ENCODE measurements at regions not wholly inside any gene's neighbourhood (a gene's known extent, or its start where the extent isn't known, plus 50 kb on each side); places are given as distances from the start of the nearest gene placed in this dataset.

- DNase-seq: no peak
Observed at GRCh38 chrX:36950495-36951253, 57.5 kb upstream of the FAM47C start.

- DNase-seq: peak; percentile 3
Observed at GRCh38 chrX:36957425-36958328, 50.5 kb upstream of the FAM47C start.

All from RPMI8226 (cell line).